Kasumi-1 (cell line): ENCODE measurements at regions not wholly inside any gene's neighbourhood (a gene's known extent, or its start where the extent isn't known, plus 50 kb on each side); places are given as distances from the start of the nearest gene placed in this dataset.

Experiments used
- DNase-seq, 2 experiments: peaks; one replicate each; lab custom pipeline; 2025; lab: John Stamatoyannopoulos, UW

DNA sequence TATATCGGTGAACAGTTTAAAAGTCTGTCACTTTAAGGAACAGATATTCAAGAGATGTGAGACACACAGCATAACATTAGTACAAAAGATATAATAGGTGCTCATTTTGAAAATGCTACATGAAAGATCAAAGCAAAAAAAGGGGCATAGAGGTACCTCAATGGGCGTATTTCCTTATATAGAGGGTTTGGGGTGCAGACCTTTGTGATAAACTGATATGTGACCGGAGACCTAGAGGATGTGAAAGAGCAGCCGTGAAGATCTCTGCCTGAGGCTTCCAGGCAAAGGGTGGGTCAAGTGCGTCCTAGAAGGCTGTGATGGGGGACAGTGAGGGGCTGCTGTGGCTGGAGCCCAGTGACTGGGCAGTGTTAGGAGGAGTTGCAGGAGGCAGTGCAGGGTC, 551.4 kb downstream of the ETS1 start:
- DNase-seq, result no peak

GRCh38 chr11:128031538-128032134, 555.7 kb downstream of the ETS1 start:
- peak; percentile 80 to 81 for DNase-seq

DNA sequence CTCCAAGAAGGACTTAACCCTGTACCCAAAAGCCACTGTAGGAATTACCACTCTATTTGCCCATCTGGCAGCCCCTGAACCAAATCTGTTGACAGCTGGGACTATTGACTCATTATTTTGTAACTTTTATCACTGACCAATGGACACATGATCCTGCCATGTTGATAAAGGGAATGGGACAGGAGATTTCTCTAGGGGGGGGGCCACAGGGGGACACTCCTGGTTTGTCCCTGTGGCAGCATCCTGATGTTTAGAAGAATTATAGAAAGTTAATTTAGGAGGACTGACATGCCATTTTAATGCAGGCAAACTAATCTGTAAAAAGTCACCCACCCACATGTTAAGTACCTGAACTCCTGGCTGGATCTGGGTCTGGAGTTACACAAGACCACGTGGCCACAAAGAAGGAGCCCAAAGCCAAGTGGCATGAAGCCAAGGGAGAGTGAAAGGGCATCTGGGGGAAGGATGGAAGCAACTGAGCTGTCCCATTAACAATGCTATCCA, 558.1 kb downstream of the ETS1 start:
- DNase-seq, result no peak

DNA sequence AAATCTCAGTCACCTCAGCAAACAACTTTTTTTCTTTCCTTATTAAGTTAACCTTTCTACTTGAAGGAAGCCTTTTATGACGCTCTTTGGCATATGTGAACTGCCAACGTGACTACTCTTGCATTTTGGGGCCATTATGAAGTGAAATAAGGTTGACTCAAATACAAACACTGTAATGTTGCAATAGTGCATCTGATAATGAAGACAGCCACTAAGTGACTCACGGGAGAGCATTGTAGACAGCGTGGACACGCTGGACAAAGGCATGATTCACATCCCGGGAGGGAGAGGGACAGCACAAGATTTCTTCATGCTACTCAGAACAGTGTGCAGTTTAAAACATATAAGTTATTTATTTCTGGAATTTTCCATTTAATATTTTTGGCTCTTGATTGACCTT, 560.8 kb downstream of the ETS1 start:
- DNase-seq, result no peak

- no peak for DNase-seq
These were observed 564.6 kb downstream of the ETS1 start for GRCh38 chr11:128022761-128023160.

- DNase-seq, result no peak
These were observed 565.4 kb downstream of the ETS1 start for GRCh38 chr11:128022007-128022368.

GRCh38 chr11:128021349-128022006, 565.9 kb downstream of the ETS1 start:
- DNase-seq, result no peak

GRCh38 chr11:128018692-128019091, 568.7 kb downstream of the ETS1 start:
- no peak for DNase-seq

DNA sequence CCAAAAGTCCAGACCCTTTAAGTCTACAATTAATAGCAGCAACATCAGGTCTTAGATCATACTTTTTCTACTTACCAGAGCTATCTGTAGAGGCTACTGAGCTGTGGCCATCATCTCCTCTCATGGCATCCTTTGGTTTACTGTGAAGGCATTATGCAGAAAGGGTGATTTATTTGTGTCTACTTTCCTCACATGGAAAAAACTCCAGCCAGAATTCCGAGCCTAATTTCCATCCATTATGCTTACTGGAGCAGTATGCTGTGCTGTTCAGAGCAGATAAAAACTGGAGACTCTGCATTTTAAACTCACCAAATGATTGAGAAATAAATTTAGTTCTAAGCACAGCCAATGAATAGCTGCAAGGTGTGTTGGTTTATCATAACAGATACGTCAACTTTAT, 581.8 kb downstream of the ETS1 start:
- no peak for DNase-seq

GRCh38 chr11:127998421-127998820, 588.9 kb downstream of the ETS1 start:
- no peak for DNase-seq

GRCh38 chr11:127997594-127997993, 589.8 kb downstream of the ETS1 start:
- no peak for DNase-seq

GRCh38 chr11:127996825-127997224, 590.5 kb downstream of the ETS1 start:
- no peak for DNase-seq

- no peak for DNase-seq
These were observed 591.4 kb downstream of the ETS1 start for GRCh38 chr11:127995921-127996320.

- DNase-seq, result no peak
These were observed 592.6 kb downstream of the ETS1 start for GRCh38 chr11:127994736-127995135.

DNA sequence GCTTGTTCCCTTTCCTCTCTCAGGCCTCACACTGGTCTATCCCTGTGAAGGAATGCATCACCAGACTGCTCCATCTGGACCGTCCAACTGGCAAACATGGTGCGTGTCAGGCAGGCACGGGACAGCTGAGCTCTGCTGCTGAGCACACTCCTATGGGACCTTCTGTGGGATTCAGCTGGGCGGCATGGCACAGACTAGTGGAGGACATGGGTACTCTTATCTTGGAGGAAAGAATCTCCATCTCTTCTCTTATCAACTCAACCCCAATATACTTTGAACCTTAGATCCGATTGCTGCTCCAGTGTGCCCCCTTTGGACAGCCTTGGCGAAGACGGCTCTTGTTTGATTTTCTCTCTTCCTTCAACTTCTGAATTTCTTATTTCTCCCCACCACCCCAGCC, 593.6 kb downstream of the ETS1 start:
- no peak for DNase-seq

GRCh38 chr11:127993281-127993680, 594.1 kb downstream of the ETS1 start:
- no peak for DNase-seq

DNA sequence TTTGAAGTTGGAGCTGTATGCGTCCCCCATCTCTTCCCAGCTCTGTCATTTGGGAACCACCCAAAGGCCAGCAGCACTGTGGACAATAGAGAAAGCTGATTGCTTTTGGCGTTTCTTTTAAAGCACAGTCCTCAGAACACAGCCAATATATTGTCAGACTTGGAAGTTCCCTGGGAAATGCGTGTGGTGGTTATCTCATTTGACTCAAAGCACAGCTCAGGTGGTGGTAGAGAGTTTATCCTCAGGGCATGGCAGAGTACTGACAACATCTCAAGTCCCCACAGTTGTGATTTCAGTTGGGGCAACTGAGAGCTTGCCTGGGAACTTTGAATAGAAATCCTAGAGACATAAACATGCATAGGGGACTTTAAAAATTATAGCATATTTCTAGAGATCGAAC, 601.3 kb downstream of the ETS1 start:
- DNase-seq, result no peak

- DNase-seq, result no peak
These were observed 614.5 kb downstream of the ETS1 start for GRCh38 chr11:127972816-127973215.

- DNase-seq, result no peak
These were observed 615.9 kb downstream of the ETS1 start for GRCh38 chr11:127971448-127971847.

DNA sequence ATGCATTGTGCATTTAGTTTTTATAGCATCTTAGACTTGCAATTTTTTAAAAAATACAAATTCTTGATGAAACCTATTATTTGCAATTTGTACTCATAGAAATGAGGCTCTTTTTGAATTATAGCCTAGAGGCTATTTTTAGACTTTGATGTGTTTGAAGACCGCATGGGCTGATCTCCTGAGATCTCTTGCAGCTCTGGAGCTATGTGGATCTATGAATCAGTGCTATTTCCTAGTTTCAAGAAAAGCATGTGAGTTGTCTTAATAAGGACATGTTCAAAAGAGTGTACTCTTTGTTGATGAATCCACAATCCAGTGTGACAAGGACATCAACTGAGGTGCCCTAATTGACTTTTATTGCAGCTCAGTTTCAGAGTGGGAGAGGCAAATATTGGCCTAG, 620.5 kb downstream of the ETS1 start:
- DNase-seq, result no peak

GRCh38 chr11:127965939-127966668, 621.3 kb downstream of the ETS1 start:
- no peak for DNase-seq

DNA sequence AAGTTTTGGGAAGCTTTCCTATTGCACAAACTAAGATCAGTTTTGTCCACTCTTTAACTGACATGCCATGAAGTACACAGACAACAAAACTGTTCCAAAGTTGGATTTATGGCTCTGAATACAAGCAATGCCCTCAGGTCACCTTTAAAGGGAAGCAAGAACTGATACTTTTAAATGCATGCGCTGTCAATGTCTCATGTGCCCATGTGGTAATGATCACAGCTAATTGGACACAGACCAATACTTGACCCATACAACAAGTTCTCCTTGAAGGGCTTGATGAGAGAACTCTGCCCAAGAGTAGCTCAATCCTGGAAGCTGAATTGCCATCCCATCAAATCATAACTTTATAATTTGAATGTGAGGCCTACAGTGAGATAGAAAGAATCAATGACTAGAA, 624.9 kb downstream of the ETS1 start:
- no peak for DNase-seq

DNA sequence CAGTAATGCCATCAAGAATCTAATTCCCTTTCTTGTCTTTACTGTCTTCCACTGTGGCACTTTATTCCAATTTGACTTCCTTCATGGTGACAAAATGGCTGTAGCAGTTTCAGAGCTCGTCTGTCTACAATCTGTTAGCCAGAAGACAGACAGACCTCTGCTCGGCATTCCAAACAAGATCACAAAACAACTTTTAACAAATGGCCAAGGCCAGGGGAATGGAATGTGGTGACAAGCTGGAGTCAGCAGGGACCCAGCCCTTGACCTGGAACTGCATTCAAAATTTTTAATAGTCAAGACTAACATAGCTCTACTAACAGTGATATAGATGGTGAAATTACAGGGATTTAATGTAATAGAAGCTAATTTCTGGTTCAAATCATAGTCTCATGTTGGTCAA, 637.2 kb downstream of the ETS1 start:
- DNase-seq, result no peak
